GM19467 (cell line): ENCODE measurements at regions not wholly inside any gene's neighbourhood (a gene's known extent, or its start where the extent isn't known, plus 50 kb on each side); places are given as distances from the start of the nearest gene placed in this dataset.

ENCODE experiments used
- ATAC-seq: cut with Tn5 transposase; IDR thresholded peaks from one replicate; pipeline ENCODE4 v1.9.1; 2021; ENCODE audit warnings: mild to moderate bottlenecking, moderate library complexity; ENCODE audit not compliant: unreplicated experiment

DNA sequence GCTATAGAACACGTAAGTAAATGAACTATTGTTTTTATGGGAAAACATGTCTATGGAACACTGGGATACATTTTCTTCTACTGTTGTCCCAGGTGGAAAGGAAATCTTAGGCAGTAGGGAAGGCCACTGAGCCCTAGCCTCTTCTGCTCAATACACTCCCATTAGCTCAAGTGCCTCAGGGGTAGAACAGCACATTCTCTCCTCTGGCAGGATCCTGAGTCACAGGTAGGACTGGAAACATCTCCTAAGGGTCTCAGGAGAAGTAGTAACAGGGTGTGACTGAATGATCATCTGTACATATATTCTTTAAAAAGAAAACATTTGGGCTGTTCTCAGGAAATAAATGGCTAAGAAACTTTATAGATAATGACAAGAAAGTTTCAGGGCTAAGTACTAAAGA is 175.6 kb upstream of the ESRRG start:
- ATAC-seq, result no peak

DNA sequence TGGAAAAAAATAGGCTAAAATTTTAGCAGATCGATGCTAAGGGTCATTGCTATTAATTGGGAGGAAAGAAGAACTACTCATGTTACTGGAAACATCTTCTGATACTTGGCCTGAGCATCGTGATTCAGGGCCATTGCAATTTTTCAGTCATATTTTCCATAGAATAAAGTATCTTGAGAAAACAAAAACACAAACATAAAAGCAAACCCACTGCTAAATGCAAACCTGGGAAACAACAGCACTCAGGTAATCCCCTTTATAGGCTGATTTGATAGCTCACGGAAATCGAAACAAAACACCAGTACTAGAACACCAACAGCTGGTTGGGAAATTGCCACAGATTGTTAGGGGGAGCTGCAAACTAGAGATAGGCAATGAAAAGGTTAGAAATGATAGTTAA is 172.9 kb upstream of the ESRRG start:
- no peak for ATAC-seq

DNA sequence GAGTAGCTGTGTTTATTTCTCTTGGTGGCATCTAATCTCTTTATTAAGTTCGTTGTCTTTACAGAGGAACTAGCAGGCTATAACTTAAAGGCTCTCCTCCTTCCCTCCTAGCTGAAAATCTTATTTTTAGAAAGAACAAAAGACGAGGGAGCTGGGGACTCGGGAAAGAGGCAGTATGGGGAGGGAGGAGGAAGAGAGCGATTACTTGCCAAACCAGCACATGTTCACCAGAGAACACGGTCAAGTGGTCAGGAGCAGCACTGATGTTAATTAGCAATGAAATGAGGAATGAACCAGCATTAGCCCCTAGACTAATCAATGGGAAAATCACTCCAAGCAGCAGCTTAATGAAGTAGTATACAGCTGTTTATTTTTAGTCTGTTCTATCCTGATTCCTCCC is 171.3 kb upstream of the ESRRG start:
- no peak for ATAC-seq

DNA sequence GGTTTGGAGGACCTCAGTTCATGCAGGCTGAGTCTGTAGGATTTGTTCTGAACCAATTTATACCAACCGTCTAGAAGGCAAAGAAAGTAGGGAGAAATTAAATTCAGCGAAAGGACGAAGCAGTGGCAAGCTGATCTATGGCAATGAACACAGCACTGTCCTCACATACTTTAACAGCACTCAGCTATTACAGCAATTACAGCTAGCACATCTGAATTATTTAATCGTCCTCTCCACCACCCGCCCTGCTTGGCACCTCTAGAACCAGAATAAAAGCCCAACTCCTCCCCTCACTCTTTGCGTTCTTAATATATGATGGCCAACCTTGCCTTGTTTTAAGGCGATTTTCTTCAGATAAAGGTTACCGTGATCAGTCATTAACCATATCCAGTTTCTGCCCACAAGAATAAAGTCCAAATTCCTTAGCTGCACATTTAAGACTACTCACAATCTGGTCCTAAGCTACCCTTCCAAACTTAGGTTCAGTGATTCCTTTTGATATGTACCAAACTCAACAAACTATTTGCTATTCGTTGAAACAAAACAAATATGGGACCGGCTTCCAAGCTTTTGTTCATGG is 169.4 kb upstream of the ESRRG start:
- no peak for ATAC-seq

DNA sequence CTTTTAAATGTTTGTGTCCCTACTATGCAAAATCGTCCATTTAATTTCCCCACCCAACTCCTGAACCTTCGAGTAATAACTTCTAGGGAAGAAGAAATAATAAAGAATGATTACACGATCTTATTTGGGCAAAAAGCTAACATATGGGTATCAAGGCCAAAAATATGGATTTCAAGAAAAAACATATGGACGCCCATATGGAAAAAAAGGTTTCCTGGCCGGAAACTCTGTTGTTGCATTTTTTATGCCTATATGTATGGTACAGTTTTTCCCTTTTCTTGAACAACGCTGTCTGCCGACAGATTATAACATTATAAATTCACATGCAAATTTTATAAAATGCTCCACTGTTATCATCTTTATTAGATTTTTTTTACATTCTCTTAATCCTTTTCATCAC is 167.6 kb upstream of the ESRRG start:
- no peak for ATAC-seq

DNA sequence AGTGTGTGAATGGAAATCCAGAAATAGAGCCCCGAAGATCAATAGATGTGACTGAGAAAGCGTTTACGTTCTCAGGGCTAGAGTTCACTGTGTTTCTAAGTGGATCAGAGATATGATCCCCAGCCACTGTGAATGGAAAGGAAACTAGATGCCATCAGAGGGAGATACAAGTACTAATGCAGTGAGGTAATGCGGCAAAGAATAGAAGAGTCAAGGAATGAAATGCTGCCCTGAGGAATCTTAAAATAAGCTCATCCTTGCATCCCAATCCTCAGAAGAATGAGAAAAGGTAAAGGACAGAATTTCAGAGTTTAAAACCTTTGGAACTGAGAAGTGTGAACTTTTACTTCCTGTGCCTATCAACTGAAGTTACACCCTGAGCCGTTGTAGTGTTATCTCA is 165.5 kb upstream of the ESRRG start:
- ATAC-seq, result no peak

DNA sequence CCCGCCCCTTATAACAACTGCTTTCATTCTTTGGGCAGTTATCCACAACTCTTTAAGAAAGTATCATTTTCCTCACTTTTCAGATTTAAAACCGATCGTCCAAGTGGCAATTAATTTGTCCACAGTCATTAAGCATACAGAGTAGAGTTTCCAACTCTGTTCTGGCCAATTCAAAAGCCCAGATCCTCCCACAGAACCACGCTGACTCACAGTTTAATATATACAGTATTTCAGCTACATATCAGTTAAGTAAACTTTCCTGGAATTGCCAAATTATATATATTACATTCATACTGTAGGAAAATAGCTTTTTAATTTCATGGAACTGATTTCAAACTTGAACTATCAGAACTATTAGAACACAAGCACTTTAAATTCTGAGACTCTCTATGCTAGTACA is 163.8 kb upstream of the ESRRG start:
- ATAC-seq, result no peak

DNA sequence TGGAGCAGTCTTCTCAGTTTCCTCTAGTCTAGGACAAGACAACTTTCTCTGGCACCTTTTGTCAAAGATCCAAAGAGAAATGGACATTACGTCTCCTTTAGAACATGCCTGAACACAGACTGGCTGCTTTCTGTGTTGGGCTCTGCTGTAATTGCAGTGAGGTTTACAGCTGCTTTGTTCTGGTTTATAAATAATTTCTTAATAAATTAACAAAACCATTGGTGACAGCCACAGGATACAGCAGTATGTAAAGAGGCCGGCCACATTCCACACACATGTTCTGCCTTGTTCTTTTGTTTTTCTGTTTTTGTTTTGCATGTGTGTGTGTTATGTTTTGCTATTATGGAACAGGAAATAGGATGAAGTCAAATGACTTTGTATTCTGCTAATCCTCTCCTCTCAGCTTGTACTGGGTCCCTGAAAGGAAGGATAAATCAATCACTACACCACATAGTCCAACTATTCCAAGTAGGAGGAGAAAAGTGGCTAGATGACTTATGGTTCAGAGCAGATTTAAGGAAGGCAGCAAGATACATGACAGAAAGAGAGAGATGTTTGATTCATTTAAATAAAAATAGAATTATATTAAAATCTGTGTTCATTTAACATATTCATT is 161.5 kb upstream of the ESRRG start:
- ATAC-seq, result no peak

DNA sequence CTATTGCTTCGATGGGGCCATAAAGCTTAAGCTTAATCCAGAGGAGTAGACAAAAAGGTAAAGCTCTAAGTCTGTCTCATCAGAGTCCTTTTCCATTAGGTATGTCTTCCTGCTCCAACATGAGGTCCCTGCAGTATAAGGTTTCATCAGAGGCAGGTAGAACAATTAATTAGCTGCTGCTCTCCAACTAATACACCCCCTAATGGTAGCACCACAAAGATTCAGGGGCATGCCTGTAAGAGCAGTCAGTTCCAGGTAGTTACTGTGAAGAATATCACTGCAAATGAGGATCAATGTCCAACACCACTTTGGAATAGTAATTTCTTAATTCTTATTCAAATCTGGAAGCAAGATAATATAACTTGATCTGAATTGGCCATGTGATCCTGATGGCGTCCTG is 160.3 kb upstream of the ESRRG start:
- no peak for ATAC-seq

DNA sequence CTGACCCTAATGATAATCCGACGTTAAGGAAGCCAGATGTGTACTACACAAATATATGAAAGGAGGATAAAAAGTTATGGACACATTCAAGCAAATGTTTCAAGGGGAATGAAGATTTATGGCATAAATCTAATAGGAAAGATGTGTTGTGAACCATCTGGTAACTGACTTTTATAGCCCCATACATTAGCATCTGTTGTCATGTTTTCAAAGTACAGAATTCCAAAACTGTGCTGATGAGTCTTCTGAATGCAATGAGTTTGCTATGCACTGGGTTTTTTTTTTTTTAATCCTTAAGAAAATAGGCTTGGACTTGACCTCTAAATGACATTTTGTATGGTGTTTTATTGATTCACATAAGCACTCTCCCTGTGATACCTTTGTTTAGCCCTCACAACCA is 158.5 kb upstream of the ESRRG start:
- ATAC-seq, result no peak

DNA sequence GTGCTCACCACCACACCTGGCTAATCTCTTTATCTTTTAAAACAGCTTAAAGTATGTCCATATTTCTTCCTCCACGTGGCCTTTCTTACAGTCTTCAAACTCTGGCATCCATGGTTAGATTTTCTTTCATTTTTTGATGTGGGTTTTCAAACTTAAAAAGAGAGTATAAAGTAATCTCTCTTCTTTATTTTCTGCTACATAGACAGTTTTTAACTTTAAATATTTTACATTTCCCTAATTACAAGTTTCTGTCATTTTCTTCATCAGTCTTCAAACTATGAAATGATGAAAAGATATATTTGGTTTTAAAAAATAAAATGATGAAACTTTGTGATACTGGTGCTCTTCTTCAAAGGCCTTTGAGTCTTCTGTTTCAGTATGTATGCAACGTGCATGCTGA is 143.5 kb upstream of the ESRRG start:
- ATAC-seq, result no peak

DNA sequence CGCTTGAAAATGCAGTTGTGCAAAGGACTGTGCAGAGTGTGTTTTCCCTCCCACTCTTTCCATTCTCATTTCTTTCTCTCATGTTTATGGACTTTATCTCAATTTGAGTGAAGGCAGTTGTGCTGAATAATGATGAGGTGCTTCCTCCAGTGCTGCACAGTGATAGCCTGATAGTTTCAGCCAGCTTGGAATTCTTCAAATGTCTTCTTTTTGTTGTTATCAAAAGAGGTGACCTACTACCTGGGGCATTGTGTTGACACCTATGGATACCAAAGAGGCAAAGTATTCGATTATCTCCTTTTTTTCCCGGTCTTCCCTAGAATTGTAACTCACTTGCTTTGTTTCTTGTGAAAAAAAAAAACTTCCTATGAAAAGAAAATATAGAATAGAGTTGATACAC is 132.6 kb upstream of the ESRRG start:
- no peak for ATAC-seq

DNA sequence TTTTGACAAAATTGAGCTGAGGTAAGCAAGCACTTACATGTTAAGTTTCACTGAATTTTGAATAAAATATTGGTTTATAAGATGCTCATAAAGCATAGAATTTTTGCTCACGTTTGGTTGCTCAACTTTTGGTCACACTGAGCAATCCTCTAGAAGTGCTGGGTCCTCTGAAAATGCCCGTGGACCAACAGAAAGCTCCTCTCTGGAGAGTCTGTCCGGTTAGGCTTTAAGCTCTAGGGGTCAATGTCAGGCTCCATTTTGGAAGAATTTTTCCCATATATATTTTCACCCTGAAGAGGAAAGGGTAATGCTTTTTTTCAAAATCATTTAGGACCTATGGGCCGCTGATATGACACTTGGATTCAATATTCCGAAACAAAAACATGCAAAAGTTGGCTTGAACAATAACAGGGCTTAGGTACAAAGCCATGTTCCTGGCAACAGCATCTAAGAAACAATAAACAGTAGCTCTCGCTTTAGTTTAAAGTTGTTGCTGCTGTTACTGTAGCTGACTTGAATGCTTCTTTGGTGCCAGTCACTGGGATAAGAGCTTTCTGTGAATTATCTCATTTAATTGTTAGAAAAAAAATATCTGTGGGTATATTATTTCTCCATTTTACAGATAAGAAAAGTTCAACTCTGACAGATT is 131.7 kb upstream of the ESRRG start:
- ATAC-seq, result no peak

DNA sequence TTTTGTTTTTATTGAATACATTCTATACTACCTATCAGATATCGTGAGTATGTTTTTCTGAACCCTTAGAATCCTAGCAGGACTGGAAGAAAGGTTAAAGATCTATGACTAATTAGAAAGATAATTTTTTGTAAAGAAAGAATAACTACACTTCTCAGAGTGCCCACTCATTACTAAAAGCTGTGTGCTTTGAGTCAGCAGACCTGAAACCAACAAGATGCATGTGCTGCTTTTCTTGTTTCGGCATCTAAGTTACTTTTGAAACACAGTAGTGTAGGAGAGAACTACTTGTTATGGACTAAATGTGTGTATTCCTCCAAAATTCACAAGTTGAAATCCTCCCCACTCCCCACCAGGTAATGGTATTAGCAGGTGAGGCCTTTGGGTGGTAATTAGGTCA is 127.8 kb upstream of the ESRRG start:
- ATAC-seq, result no peak

DNA sequence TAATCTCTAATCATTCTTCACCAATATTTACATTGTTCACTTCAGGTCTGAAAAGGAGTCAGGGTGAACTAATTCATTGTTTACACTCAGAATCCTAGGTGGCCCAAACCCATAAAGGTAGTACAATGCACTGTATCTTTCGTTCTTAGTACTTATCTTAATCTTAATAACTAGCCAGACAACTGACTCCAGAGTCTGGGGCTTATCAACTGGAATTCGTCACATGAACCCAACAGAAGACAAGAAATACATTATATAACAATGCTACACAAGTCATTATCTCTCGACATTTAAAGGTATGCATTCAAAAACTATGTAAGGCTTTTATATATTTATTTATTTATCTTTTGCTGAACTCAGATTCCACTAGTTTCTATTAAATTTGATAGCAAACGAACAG is 125.9 kb upstream of the ESRRG start:
- ATAC-seq, result no peak

DNA sequence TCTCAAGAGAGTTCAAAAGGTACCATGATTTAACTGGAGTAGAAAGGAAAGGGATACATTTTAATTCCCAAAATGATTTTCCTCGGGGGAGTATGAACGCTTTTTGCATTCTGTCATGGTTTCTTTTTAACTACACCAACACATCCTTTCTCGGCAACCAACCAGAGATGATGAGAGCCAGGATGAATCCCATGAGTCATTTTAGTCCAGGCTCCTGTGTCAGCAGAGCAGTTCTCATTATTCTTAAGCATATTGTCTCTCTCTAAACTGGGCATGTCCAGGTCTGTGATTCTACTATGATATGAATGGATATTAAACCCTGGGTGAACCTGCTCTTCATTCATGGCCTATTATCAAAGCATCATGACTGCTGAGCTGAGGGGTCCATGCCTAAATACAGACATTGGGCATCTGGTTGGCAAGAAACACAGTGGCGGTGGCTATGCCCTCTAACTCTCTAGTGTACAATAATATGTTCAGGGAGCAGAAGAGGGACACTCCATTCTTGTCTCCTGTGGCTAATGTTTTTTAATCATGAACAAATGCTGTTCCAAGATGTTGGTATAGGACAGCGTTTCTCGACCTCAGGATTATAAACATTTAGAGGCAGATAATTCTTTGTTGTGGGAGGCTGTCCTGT is 124.3 kb upstream of the ESRRG start:
- no peak for ATAC-seq

DNA sequence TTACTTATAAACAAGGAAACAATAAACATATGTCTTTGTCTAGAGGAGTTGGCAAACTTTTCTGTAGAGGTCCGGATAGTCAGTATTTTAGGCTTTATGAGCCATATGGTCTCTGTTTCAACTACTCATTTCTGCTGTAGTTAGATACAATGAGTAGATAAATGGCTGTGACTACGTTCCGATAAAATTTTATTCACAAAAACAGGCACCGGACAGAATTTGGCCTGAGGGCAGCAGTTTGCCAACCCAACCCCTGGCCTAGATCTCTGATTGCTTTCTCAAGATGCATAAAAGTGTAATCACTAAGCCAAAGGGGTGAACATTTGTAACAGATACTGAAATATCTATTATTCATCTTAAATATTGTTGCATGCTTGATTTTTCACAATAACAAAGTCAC is 123.1 kb upstream of the ESRRG start:
- no peak for ATAC-seq

DNA sequence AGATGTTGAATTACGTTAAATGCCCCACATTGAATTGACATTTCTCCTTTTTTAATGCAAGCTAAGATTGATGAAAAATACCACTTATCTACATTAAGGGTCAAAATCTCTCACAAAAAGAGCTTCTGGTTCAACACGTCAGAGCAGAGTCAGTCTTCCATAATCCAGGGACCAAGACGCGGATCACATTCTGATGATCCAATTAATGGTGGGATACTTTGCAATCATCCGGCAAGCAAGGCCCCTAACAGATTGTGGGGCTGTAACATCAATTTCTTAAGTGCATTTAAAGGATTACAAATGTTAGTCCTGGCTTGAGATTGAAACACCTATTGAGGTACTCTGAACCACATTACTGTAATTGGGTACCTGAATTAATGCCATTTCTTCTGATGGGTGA is 120.2 kb upstream of the ESRRG start:
- no peak for ATAC-seq

DNA sequence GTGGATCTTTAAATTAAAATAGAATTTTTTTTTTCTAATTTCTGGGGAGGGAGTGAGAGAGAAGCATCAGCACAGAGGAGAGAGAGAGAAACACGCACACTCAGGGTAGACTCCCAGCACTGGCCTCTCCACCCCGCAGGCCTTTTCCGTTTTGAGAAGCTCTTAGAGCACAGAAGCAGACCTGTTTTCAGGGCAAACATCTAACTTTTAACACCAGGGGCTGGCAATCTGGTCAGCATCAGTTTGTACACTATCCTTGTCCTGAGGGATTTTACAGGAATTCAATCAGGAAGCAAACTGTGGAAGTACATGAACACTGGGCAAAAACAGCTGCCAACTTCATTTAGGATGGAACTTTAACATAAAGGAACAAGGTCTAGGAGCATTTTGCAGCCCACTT is 117.9 kb upstream of the ESRRG start:
- no peak for ATAC-seq

DNA sequence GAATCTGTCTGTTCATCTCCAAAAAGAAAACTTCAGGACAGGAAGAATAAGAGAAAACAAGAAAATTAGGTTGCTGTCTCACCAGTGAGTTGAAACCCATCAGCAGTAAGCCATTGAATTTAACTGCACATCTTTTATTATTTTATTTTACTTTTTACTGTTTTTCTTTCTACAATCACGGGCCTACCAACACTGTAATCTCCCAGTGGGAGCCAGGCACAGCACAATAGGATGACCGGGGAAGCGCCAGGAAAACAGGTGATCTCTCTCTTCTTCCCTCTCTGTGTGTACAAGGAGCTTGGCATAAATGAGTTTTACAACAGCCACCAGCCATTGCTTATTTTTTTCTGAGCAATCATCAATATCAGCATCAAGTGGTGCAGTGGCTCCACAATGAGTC is 113.1 kb upstream of the ESRRG start:
- no peak for ATAC-seq

DNA sequence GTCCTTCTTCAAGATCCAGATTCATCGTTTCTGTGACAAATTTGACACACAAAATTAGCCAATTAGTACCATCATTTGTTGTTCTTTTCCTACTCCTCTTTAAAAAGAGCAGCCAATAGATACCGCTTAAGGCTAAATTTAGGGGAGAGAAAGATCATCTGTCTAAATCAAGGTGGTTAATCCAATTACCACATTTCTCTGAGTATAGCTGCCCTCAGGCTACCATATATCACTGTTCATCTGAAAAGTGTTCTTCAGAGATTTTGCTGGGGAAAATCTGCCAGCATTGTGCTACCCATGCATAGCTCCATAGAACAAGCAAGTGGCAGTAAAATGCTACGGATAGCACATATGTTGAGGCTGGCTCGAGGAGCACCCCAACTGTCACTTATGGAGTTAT is 110.3 kb upstream of the ESRRG start:
- no peak for ATAC-seq

DNA sequence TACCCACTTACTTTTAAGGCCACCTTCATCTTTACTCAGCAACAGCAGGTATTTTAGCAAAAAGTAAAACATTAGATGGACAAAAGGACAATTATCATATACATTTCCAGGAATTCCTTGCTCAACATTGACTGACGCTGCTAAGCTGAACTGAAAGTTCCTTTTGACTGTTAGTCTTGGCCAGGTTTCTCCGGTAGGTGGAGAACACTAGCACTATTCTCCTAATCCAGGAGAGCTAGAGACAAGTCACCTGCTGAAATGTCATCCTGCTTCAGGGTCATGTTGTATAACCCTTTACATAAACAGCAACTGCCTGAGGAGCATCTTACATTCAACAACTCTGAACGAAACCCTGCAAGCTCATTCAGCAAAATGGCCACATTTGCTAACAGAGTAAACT is 109.0 kb upstream of the ESRRG start:
- no peak for ATAC-seq
